Erythroblast (primary cell): ENCODE measurements at regions not wholly inside any gene's neighbourhood (a gene's known extent, or its start where the extent isn't known, plus 50 kb on each side); places are given as distances from the start of the nearest gene placed in this dataset.

Experiments
- GATA1 ChIP-seq: IDR thresholded peaks from 2 replicates; pipeline ENCODE4 v1.6.1; 2011; ENCODE audit warnings: low read depth, mild to moderate bottlenecking, control low read depth, low read length, moderate library complexity
- POLR2A ChIP-seq: IDR thresholded peaks from 2 replicates; pipeline ENCODE4 v1.6.1; 2011; ENCODE audit warnings: mild to moderate bottlenecking, low read length

GRCh38 chr9:115989831-115990230, 163.8 kb upstream of the PAPPA start:
- TF ChIP-seq POLR2A: no peak
- no peak for TF ChIP-seq GATA1
